ENCODE measurements at regions not wholly inside any gene's neighbourhood (a gene's known extent, or its start where the extent isn't known, plus 50 kb on each side); places are given as distances from the start of the nearest gene placed in this dataset.

DNA sequence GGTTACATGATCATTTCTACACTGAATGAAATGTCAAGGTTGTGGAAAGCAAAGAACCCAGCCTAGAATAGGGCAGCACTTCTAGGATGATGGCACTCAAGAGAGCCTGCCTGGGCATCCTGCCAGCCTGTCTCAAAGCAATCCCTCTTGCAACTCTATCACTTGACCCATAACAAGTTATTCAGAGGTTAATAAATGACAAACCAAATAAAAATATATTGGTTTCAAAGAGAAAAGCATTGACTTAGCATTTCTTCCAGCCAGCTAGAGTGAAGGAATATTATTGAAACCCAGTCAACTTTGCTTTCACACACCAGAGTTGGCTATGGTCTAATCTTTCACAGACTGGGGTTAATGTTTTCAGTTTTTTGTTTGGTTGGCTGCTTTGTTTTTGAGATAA, 214.6 kb upstream of the UBE2E2 start:
- no peak for DNase-seq (ENCODE audit: low read depth)
- H3K4me3 ChIP-seq (ENCODE audit: low read depth, low read length): no peak overlapping the region
- TF ChIP-seq, protein P1, sequence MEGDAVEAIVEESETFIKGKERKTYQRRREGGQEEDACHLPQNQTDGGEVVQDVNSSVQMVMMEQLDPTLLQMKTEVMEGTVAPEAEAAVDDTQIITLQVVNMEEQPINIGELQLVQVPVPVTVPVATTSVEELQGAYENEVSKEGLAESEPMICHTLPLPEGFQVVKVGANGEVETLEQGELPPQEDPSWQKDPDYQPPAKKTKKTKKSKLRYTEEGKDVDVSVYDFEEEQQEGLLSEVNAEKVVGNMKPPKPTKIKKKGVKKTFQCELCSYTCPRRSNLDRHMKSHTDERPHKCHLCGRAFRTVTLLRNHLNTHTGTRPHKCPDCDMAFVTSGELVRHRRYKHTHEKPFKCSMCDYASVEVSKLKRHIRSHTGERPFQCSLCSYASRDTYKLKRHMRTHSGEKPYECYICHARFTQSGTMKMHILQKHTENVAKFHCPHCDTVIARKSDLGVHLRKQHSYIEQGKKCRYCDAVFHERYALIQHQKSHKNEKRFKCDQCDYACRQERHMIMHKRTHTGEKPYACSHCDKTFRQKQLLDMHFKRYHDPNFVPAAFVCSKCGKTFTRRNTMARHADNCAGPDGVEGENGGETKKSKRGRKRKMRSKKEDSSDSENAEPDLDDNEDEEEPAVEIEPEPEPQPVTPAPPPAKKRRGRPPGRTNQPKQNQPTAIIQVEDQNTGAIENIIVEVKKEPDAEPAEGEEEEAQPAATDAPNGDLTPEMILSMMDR (IDR thresholded peaks at IDR 0.05; ENCODE audit: control insufficient read depth, extremely low read depth, insufficient read depth): no peak

DNA sequence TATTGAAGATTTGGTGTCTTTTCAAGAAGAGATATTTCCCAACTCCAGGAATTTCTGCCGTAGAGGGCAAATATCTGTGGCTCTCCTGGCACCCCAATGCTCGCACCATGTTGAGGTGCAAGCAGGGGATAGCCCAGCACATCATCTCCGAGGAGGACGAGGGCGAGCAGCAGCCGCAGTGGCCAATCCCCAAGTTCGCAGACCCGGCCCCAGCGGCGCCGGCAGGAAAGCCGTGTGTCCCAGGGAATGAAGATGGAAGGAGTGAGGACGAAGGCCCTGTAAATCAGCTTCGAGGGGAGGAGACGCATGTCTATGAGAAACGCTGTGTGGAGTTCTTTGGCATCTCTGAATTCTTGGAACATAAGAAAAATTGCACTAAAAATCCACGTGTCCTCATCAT, 213.4 kb upstream of the UBE2E2 start:
- H3K4me3 ChIP-seq (ENCODE audit: low read depth, low read length): no peak overlapping the region
- TF ChIP-seq, protein P1 (IDR thresholded peaks at IDR 0.05; ENCODE audit: control insufficient read depth, extremely low read depth, insufficient read depth): no peak
- DNase-seq (ENCODE audit: low read depth): no peak

DNA sequence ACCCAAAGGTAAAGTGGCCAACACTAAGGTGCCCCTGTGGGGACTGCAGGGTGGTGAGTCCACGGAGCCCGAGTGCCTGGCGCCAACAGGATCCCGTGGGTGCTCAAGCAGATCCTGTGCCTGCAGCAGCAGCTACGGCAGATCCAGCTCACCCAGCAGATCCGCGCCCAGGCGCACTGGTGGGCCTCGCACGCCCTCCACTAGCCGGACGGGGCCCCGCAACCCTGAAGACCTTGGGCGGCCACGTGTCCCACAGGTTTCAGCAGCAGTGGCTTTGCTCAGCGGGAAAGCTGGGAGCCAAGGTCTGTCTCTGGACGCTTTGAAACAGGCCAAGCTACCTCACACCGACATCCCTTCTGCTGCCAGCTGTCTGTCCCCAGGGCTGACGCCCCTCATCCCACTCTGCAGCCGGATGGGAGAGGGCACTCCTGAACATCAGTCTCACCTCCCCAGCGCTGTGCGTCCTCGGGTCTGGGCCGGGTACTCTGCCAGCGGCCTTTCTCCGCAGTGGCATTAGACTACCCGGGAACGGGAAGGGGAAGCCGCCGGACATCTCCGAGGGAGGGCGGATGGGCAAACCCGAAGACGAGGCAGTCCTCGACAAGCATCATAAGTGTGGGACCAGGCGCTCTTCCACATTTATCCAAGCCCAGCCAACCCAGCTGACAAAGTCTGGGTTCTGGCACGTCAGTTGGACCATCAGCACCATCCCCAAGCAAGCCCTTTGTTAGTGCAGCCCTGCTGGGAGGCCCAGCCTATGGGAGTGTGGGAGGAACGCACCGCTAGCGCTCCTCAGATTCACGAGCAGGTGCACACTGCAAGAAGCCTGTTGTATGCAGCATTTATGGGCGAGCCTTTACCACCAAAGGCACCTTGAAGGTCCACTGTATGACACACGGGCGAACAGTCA, 212.6 kb upstream of the UBE2E2 start:
- DNase-seq (ENCODE audit: low read depth): no peak
- H3K4me3 ChIP-seq (ENCODE audit: low read depth, low read length): no peak overlapping the region
- TF ChIP-seq, protein P1 (IDR thresholded peaks at IDR 0.05; ENCODE audit: control insufficient read depth, extremely low read depth, insufficient read depth): no peak

DNA sequence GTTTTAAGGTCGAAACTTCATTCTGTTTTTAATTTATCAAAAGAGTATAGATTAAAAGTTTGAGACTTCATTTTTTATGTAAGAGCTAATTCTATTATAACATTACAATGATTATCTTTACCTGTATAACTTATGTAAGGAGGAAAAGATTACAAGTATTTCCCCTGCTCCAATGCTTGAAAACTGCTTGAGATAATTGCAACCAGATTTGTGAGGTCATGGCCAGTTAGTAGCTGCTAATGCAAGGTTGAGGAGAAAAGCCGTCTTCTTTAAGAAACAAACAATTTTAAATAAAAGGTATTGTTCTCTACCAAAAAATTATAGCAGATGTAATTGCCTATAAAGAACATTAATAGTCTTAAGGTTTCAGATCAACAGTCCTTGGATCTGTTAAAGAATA, 208.3 kb upstream of the UBE2E2 start:
- TF ChIP-seq, protein P1 (IDR thresholded peaks at IDR 0.05; ENCODE audit: control insufficient read depth, extremely low read depth, insufficient read depth): no peak
- DNase-seq (ENCODE audit: low read depth): no peak
- H3K4me3 ChIP-seq (ENCODE audit: low read depth, low read length): no peak overlapping the region

DNA sequence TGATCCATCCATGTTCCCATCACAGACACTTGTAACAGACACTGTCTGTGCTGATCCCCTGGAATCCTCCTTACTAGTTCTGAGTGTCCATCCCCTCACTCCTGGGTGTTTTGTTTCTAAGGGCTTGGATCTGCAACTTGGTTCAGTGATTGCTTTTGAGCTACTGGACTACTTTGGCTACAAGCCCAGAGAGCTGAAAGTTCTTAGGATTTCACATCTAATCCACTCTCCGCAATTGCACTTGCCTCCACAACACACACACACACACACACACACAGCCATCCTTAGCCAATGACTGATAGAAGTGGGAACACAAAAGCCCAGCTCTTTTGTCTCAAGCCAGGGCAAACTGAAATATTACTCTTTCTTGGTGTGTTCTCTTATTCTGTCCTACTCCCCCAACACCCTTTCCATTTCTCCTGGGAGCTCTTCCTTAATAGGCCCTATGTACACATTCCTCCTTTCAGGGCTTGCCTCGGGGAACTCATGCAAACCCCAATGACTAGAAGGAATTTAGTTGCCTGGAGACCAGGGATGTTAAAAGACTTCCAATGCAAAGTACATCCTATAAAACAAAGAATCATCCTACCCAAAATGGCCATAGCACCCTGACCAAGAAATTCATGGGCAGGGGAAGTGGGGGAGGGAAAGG, 206.1 kb upstream of the UBE2E2 start:
- TF ChIP-seq, protein P1 (IDR thresholded peaks at IDR 0.05; ENCODE audit: control insufficient read depth, extremely low read depth, insufficient read depth): no peak
- no peak overlapping the region for H3K4me3 ChIP-seq (ENCODE audit: low read depth, low read length)
- no peak for DNase-seq (ENCODE audit: low read depth)

DNA sequence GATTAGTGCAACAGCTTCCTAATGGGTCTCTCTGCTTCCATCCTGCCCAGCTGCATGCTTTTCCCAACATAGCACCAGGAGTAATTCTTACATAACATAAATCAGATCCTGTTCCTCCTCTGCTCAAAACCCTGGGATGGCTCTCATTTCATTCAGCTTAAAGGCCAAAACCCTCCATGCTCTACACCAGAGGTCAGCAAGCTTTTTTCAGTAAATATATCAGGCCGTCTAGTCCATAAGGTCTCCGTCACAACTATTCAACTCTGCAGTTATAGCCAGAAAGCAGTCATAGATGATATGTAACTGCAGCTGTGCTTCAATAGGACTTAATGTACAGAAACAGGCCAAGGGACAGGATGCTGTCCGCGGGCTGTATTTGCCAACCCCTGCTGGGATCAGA, 202.8 kb upstream of the UBE2E2 start:
- no peak overlapping the region for H3K4me3 ChIP-seq (ENCODE audit: low read depth, low read length)
- no peak for DNase-seq (ENCODE audit: low read depth)
- TF ChIP-seq, protein P1 (IDR thresholded peaks at IDR 0.05; ENCODE audit: control insufficient read depth, extremely low read depth, insufficient read depth): no peak

All from LNCaP clone FGC (cell line).